ENCODE measurements at regions not wholly inside any gene's neighbourhood (a gene's known extent, or its start where the extent isn't known, plus 50 kb on each side); places are given as distances from the start of the nearest gene placed in this dataset.

DNA sequence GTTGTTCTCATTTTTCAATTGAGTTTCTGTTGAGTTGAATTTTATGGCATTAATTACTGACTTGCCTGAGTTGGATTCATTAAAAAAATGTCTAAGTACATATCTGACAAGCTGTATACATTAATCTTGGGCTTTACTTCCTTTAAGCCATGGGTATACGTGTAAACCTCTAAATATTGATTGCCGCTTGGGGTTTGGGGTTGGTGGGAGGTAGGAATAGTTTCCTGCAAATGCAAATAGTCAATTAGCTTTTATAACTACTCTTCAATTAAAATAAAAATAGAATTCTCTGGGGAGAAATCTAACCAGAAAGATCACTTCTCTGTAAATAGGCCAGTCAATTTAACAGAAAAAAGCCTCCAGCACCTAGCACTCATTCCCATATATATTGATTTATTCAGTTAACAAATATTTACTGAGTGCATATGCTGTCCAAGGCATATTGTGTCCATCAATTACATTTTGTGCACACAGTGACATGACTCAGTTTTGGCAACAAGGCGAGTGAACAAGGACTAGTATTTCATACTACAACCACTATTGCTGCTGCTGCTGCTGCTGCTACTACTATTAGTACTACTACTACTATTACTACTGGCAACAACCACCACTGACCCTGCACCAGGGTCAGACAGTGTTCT, 306.8 kb downstream of the RFC3 start:
- in situ Hi-C loops (cut with MboI; ENCODE audit: low sequenced_read_pairs), result no loop called here
- H4K8ac ChIP-seq (ENCODE audit: low read depth in 2 of 2, low read length in 2 of 2), result no peak overlapping the region
- no peak overlapping the region for H2BK15ac ChIP-seq (ENCODE audit: low read depth, low read length)
- no peak for DNase-seq
- no TSS peak for BruUV-seq (replicated peaks)
- no peaks in the 10 kb centered on the region for H3K4me1 ChIP-seq (ENCODE audit: control insufficient read depth, insufficient read depth, low read length)
- H3K23ac ChIP-seq (ENCODE audit: low read depth, low read length), result no peak overlapping the region
- H3K36me3 ChIP-seq (ENCODE audit: control insufficient read depth, insufficient read depth, low read length), result no peaks in the 10 kb centered on the region
- no peaks in the 10 kb centered on the region for H3K9me1 ChIP-seq (ENCODE audit: insufficient read depth, low read length)
- no peaks in the 10 kb centered on the region for H4K20me1 ChIP-seq (ENCODE audit: insufficient read depth, low read length)
- no peak overlapping the region for H3K14ac ChIP-seq (replicated peaks; ENCODE audit: low read depth, low read length)
- no peak overlapping the region for H3K4me2 ChIP-seq (ENCODE audit: low read depth, low read length)
- ATAC-seq (ENCODE audit: low read depth), result no peak
- H3K56ac ChIP-seq (ENCODE audit: extremely low read depth, insufficient read depth, low read length), result no peak overlapping the region
- H2AFZ ChIP-seq (replicated peaks; ENCODE audit: low read length, poor library complexity), result no peak overlapping the region
- H2AK5ac ChIP-seq (ENCODE audit: low read depth, low read length), result no peak overlapping the region
- H3K27ac ChIP-seq (ENCODE audit: insufficient read depth, low read length), result no peak overlapping the region
- H2AK9ac ChIP-seq (replicated peaks; ENCODE audit: low read depth, low read length, poor library complexity), result no peak overlapping the region
- H2BK120ac ChIP-seq (ENCODE audit: low read depth, low read length), result no peak overlapping the region
- CTCF ChIA-PET, result no interaction called here
- H2BK5ac ChIP-seq (ENCODE audit: low read depth, low read length, poor library complexity, severe bottlenecking), result no peak overlapping the region
- H3K27me3 ChIP-seq (ENCODE audit: control insufficient read depth, insufficient read depth, low read length), result peaks cover 2% of the 10 kb centered on the region; the same call in 1 of the 2 replicates
- 67% methylated on average over 1 of the region's 3 CpGs; no CpG with 5 or more reads in 1 of the 2 experiments for WGBS, 2 experiments (ENCODE audit: extremely low coverage in 2 of 2, insufficient read length in 1 of 2)
- H3K4me3 ChIP-seq (ENCODE audit: insufficient read depth, low read depth, low read length), result no peak overlapping the region
- POLR2A ChIA-PET (ENCODE audit: unreplicated experiment), result no interaction called here
- no peak overlapping the region for H4K91ac ChIP-seq (ENCODE audit: insufficient read depth, low read depth, low read length)
- no peak for TF ChIP-seq SMC3 (IDR thresholded peaks at IDR 0.05; ENCODE audit: low read depth, low read length)
- no peak for TF ChIP-seq CEBPB (IDR thresholded peaks at IDR 0.05; ENCODE audit: low read depth, low read length)
- TF ChIP-seq RCOR1 (IDR thresholded peaks at IDR 0.05; ENCODE audit: insufficient replicate concordance, low read length), result no peak
- no peak for TF ChIP-seq POLR2A (IDR thresholded peaks at IDR 0.05; ENCODE audit: low read depth, low read length)
- TF ChIP-seq NFE2L2 (IDR thresholded peaks at IDR 0.05; ENCODE audit: low read depth, low read length), result no peak
- no peak for TF ChIP-seq RAD21 (IDR thresholded peaks at IDR 0.05; ENCODE audit: low read length)
- no peak for TF ChIP-seq FOS (IDR thresholded peaks at IDR 0.05; ENCODE audit: low read depth, low read length)
- no peak for TF ChIP-seq MAZ (IDR thresholded peaks at IDR 0.05; ENCODE audit: borderline replicate concordance, low read depth, low read length)
- TF ChIP-seq, protein P1, sequence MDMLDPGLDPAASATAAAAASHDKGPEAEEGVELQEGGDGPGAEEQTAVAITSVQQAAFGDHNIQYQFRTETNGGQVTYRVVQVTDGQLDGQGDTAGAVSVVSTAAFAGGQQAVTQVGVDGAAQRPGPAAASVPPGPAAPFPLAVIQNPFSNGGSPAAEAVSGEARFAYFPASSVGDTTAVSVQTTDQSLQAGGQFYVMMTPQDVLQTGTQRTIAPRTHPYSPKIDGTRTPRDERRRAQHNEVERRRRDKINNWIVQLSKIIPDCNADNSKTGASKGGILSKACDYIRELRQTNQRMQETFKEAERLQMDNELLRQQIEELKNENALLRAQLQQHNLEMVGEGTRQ (IDR thresholded peaks at IDR 0.05; ENCODE audit: low read depth, low read length), result no peak
- no peak for TF ChIP-seq CTCF (conservative IDR thresholded peaks at IDR 0.05; ENCODE audit: low read depth, low read length)
- TF ChIP-seq BHLHE40 (IDR thresholded peaks at IDR 0.05; ENCODE audit: low read depth, low read length), result no peak
- no peak for TF ChIP-seq ELK1 (IDR thresholded peaks at IDR 0.05; ENCODE audit: borderline replicate concordance, low read depth, low read length)
- TF ChIP-seq RFX5 (IDR thresholded peaks at IDR 0.05; ENCODE audit: low read depth, low read length), result no peak
- TF ChIP-seq CHD1 (IDR thresholded peaks at IDR 0.05; ENCODE audit: low read depth, low read length), result no peak
- no peak for TF ChIP-seq MAFK (IDR thresholded peaks at IDR 0.05; ENCODE audit: low read depth, low read length)
- no peak for TF ChIP-seq MXI1 (IDR thresholded peaks at IDR 0.05; ENCODE audit: borderline replicate concordance, low read depth, low read length)
- H3K79me1 ChIP-seq (ENCODE audit: low read depth in 1 of 2, low read length in 2 of 2), result no peaks in the 10 kb centered on the region
- dilution Hi-C loops (cut with HindIII; ENCODE audit: low sequenced_read_pairs, unreplicated experiment), result no loop called here
- intact Hi-C loops (cut with micrococcal nuclease), result no loop called here
- no peak overlapping the region for H3K18ac ChIP-seq (ENCODE audit: low read depth, low read length)
- no peak overlapping the region for H2BK20ac ChIP-seq (ENCODE audit: low read depth, low read length)
- no peak overlapping the region for H4K5ac ChIP-seq (ENCODE audit: low read depth, low read length)
- no peak overlapping the region for H3K4ac ChIP-seq (ENCODE audit: low read depth, low read length)
- no peak overlapping the region for H3K9ac ChIP-seq (ENCODE audit: low read depth, low read length)
- no peaks in the 10 kb centered on the region for H3K9me3 ChIP-seq (ENCODE audit: control insufficient read depth, insufficient read depth, low read length)

Data from IMR-90 (cell line).